ENCODE measurements at regions not wholly inside any gene's neighbourhood (a gene's known extent, or its start where the extent isn't known, plus 50 kb on each side); places are given as distances from the start of the nearest gene placed in this dataset.

DNA sequence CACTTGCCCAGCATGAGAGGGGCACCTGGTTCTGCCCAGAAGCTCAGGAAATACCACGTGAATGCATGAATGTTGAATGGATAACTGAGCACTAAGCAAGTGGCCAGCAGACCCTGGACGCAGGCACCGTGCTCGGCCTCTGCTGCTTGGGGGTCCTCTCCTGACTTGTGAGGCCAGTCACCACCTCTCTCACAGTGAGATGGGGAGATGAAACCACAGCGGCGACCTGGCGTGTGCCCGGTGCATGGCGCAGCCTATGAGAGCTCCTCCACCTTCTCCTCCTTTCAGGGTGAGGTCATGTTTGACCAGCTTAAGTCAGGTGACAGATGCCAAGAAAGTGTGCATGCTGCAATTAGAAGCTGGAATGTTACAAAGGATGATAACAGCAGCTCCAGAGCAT lies 75.5 kb downstream of the HMX1 start:
- no peak for DNase-seq

DNA sequence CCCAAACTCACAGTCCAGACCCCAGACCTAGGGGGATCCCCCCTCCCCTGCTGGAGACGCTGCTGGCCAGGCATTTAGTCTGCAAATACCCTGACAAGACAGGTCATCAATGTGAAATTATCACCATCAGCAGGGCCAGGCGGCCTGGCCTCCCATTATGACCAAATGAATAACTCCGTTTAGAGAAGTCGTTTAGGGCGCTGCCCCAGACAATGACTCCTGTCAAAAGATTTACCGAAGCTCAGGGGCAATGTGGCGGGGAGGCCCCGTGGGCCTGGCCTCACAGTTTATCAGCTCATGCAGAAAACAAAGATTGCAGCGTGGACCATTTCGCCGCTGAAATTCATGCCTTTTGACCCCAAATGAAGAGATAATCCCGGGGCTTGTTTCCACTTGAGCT lies 76.5 kb downstream of the HMX1 start:
- no peak for DNase-seq

DNA sequence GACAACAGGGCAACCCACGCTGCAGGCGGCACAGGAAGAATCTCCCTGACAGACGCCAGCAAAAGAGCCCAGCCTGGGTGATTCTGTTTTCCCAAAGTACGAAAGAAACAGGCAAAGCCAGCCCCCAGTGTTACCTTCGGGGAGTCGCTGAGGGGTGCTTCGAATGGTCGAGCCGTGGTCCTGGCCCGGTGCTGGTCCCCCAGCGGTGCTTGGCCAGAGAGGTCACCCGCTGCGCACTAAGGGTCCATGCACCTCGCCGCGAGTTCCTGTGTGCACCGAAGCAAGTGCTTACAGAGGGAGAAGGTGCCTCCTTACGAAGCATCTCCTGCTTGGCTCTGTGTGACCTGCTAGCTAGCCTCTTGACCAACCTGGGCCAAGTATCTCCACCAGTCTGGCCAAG lies 77.1 kb downstream of the HMX1 start:
- no peak for DNase-seq

DNA sequence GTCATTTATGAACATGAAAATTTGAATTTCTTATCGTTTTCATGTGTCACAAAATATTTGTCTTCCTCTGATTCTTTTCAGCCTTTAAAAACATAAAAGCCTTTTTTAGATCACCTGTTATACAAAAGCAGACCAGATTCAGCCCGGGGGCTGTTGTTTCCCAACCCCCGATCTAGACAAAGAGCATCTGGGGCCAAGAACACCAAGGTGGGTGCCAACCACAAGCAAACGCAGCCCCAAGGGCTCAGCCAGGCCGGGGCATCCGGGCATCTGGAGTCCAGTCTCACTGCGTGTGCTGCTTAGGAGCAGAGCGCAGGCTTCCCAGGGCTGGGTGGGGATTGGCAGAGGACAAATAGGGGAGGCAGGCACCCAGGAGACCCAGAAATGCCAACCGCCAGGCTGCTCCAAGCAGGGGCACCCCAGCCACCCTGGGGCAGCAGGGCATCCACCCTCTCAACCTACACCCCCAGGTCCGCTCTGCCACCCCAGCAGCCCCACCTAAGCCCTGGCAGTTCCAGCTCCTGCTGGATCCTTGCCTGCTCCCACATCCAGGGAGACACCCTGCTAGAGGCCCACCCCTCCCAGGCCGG lies 78.0 kb downstream of the HMX1 start:
- no peak for DNase-seq

DNA sequence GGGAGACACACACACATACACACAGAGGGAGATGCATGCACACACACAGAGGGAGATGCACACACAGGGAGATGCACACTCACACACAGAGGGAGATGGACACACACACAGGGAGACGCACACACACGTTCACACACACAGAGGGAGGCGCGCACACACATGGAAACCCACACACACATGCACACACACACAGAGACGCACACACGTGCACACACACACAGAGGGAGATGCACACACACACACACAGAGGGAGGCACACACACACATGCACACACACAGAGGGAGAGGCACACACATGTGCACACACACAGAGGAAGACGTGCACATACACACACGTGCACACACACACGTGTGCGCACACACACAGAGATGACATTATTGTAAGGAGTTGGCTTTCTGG lies 79.1 kb downstream of the HMX1 start:
- no peak for DNase-seq

DNA sequence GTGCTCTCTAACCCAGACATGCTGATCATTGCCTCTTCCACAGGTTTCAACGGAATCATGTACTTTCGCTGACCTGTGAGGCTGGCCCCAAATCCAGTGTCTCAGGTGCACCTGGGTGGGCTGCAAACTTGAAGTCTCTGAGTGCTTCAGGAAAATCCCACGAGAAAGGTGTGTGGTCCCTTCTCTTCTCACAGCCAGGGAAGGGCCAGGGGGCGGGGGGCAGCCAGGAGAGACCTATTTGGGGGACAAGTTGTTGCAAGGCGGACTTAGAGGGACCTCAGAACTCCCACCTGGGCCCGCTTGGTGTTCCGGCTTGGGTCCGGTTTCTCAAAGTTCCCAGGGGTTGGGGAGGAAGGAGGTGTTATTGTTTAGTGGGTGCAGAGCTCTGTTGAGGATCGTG lies 80.0 kb downstream of the HMX1 start:
- no peak for DNase-seq

DNA sequence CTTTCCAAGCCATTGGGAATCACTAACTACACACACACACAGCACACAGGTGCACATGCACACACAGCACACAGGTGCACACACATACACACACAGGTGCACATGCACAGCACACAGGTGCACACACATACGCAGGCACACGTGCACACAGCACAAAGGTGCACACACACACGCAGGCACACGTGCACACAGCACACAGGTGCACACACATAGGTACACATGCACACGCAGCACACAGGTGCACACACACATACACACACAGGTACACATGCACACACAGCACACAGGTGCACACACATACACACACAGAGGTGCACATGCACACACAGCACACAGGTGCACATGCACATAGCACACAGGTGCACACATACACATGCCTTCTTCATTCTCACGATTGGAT lies 80.9 kb downstream of the HMX1 start:
- DNase-seq, result no peak

DNA sequence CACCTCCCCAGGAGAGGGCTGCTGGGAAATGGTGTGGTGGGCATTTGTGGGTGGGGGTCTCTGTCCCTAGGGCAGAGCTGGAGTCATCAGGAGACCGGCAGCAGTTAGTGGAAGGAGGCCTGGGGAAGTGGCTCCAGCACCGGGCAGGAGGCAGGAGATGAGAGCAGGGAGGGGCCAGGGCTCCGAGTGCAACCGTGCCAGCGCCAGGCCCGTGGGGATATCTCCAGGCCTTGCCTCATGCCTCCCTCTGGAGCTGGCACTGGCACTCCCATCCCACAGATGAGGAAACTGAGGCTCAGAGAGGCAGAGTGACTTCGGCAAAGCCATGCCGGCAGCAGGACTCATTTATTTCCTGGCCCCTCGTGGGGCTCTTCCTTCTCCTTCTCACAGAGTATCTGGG lies 83.5 kb downstream of the HMX1 start:
- no peak for DNase-seq

DNA sequence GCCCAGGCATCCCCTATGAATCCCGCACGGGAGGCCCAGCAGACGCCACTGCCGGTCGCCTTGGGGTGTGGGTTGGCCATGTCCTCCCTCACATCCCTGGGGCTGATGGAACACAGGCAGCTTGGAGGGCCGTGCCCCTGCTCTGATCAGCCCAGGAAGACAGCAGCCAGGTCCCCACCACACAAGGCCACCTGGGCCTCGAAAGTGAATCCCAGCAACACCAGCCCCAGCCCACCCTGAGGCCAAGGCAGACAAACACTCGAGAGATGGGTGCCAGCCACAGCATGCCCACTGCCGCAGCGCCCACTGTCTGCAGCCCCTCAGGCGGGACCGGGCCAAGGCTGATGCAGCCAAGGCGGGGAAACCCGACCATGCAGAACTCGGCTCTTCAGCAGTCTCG lies 85.5 kb downstream of the HMX1 start:
- no peak for DNase-seq

DNA sequence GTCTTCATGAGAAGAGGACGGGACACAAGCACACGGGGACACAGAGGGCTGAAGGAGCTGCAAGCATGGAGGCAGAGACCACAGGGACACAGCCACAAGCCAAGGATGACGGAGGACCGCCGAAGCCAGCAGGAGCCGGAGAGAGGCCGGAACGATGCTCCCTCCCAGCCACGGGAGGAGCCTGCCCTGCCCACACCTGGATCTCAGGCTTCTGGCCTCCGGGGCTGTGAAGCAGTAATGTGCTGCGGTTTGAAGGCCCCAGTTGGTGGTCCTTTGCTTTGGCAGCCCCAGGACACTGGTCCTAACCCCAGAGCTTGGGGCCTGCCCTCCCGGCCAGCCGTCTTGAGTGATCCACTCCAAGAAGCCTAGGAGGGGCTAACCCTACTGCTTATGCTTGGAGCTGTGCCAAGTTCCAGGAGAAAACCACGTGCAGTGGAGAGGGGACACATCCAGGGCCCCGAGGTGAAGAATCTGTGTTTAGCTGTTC lies 85.9 kb downstream of the HMX1 start:
- no peak for DNase-seq

DNA sequence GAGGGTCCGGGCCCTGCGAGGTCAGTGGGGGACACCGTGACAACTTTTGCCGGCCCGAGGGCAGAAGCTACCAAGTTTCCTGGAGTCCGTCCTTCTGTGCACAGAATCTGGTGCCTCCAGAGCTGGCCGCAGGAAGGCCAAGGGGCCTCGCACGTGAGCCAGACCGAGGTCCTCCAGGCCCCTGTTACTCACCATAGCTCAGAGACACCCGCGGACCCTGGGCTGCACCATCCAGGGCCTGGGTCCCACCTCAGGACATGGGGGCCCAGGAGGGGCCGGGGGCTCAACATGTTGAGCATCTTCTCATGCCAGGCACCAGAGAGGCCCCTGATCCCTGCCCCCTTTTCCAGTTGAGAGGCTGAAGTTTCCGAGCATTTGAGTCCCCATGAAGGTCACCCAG lies 87.9 kb downstream of the HMX1 start:
- DNase-seq, result no peak

DNA sequence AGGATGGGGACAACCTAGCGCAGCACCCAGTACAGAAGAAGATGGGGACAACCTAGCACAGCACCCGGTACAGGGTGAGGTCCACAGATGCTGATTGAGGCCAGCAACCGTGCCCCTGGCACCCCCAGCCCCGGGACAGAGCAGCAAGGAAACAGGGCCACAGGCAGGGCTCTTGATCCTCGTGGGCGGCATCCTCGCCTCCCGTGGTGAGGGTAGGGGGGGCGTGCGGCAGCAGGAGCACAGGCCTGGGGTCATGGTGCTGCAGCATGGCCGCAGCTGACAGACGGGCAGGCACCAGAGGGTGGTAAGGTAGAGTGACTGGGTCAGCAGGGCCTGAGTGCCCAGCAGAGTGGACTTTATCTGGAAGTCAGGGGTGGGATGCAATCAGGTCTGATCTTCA lies 89.5 kb downstream of the HMX1 start:
- no peak for DNase-seq

DNA sequence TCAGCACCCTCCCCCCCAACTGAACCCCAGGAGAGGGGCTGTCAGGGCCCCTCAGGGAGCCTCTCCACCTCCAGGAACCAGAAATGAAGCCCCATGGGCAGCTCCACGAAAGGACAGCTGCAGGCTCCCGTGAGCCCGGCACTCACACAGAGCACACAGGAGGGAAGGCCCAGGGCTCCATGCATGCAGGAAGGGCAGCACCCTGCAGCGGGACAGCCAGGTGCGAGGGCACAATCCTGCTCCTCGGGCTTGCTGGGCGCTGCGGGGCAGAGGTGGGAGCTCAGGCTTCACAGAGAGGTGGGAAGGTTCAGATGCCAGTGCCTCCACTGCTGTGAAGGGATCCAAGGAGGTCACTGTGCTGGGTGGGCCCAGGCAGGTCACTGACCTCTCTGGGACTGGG lies 90.0 kb downstream of the HMX1 start:
- no peak for DNase-seq

DNA sequence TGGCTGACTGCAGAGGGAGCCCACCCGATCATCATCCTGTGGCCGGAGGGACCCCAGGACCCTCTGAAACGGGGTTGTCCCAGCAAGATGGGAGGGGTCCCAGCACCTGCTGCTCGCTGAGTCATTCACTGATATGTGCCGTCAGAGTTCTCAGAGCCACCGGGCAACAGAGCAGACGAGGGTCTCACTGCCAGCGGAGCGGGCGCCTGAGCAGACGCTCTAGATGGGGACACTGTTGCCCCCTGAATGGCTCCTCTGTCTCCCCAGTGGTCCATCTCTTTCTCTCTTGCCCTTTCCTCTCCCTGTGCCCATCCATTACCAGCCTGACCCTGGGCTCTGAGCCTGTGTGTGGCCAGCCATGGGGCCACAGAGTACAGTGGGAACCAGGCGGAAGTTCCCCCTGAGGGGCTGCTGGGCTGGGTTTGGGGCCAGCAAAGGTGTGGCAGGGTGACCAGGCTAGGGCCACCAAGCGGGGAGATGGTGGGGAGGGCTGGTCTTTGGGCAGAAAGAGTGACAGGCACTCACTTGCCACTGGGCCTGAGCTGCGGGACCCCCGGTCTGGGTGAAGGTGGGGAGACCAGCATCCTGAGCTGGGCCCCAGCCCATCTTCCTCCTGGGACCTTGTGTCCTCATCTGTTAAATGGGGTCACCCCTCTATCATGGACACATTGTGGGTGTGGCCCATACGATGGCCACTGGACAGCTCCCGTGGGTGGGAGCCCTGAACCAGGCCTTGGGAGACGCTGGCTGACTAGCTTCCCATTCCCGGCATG lies 90.9 kb downstream of the HMX1 start:
- DNase-seq, result no peak

DNA sequence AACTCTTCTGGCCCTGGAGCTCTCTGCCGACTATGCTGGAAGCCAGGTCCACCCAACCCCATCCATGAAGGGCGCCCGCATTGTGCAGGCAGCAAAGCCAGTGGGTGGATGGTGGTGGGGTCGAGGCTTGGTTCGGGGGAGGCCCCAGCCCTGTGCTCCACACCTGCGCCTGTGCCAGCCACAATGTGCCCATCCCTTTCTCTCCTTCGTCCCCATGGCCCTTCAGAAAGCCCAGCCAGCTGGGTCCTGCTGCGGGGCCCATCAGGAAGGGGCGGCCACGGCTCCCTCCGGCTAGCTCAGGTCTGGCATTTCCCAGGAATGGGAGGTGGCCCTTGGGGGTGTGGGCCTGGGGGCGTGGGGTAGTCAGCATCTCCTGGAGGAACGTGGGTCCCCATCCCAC lies 91.6 kb downstream of the HMX1 start:
- no peak for DNase-seq

DNA sequence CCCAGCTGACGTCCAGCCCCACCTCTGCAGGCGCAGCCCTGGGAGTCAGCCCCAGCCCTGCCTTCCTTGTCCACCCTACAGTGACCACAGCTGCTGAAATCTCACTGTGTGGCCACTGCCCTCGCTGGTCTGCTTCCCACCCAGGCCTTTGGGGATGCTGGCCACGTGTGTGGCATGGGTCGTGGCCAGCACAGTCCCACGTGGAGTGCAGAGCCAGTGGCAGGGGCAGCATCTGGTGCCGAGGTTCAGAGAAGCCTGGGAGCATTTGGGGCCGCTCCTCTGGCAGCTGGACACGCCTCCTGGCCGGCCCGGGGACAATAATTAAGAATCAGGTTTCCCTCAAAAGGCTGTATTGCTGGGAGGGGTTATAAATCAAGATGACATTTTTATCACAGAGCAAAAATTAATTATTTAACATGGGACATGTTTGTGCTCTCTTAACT lies 92.1 kb downstream of the HMX1 start:
- no peak for DNase-seq

DNA sequence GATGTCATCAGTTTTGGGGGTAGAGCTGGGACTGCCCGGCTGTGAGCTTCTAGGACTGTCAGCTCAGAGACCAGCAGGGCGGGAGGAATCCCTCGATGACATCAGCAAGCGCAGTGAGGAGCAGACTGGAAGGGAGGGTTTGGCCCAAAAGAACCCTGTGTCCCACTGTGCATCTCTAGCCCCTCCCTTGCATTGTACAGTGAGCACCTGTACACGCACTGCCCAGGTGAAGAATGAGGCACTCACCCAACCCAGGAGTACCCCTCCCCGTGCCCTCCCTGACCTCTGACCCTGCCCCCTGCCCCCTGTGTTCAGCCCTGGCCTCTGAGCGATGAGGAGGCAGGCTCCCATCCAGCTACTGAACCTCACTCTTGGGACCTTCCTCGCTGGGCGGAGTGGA lies 92.9 kb downstream of the HMX1 start:
- no peak for DNase-seq

DNA sequence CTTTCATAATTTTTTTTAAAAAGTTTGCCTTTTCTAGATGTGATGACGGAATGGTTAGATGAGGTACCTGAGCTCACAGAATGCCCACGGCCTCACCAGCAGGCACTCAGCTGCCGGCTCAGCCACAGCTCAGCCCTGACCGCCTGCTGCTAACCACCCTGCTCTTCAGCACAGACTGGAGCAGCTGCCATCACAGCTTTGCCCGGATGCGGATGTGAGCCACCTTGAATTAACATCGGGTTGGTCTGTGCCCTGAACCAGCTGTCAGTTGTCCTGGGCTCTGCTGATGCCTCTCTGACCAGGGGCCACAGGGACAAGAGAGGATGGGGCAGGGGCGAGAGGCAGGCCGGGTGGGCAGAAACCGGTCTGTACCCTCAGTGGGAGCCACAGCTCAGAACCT lies 93.3 kb downstream of the HMX1 start:
- no peak for DNase-seq

DNA sequence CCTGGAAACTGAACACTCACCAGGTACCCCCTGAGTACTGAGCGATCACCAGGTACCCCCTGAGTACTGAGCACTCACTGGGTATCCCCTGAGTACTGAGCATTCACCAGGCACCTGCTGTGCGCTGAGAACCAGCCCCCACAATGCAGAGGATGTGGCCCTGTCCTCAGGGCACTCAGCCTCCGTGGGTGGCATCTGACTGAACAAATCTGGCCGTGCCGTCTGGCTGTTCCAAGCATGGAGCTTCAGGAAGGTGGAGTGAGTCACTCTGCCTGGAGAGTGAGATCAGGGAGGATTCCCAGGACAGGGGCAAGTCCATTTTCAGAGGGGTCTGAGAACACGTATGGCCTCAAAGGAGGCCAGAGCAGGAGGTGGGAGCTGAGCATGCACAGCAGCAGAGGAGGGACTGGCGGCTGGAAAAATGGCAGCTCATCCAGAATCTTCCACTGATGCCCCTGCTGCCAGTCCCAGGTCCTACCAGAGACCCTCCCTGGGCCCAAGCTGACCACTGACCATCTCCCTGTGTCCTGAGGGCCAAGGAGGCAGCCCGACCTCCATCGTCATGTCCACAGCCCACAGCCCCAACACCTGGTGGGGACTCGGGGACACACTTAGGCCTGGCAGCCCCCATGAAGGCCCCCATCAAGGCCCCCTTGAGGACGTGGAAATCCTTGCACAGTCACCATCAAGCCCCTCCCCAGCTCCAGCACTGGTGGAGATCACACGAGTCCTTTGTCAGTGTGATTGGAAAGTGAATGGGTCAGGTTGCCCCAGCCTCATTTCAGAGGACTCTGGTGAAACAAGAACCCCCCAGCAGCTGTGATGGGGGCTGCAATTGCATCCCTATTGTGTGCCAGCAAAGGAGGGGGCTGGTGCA lies 94.1 kb downstream of the HMX1 start:
- DNase-seq, result no peak

DNA sequence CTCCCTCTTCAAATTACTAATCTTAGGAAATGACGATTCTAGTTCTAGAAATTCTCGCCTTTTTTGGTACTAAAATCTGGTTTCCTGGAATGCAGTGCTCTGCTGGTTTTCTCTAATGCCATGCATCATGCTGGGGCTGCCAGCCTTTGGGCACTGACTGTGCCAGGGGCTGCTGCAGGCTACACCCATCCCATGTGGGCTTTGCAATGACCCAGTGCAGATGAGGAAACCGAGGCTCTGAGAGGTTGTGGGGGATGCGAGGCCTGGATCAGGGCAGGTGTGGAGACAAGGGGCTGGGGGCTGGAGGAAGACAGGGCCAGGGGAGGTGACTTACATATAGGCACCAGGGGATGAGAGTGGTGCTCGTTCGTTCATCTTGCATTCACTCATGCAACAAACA lies 95.3 kb downstream of the HMX1 start:
- DNase-seq, result no peak

DNA sequence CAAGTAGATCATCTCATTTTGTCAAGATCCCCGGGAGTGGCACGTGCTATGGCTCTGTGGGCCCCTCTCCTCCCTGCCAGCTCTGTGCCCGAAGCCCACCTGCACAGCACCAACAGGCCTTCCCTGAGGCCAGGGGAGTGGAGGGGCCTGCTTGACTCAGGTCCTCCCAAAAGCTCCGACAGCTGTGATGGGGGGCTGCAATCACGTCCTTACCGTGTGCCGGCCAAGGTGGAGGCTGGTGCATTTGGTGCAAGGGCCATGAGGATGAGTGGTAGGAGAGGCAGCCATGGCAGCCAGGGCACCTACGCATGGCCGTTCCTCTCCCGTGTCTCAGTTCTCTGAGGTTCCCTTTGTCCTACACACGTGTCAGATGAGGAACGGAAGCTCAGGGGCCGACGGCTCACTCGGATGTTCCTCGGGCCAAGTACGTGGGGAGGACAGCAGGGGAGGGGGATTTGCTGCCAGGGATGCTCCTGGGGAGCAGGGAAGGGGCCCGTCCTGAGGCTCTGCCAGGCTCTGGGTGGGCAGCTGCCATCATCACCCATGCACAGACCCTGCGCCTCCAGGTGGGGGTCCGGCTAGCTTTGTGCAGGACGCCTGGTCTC lies 95.8 kb downstream of the HMX1 start:
- no peak for DNase-seq

DNA sequence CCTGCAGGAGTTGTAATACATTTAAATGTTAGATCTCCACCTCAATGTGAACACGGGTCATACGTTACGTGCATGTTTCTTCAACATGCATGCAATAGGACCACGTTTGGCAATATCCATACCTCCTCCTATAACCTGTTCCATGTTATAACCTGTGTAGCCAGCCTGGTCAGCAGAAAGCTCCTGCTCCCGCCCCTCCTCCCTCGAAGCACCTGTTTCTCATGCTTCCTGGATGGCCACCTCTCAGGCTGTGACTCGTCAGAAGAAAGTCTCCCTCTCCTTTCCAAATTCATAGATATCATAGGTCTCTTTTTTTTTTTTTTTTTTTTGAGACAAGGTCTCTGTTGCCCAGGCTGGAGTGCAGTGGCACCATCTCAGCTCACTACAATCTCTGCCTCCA lies 96.5 kb downstream of the HMX1 start:
- DNase-seq, result no peak

DNA sequence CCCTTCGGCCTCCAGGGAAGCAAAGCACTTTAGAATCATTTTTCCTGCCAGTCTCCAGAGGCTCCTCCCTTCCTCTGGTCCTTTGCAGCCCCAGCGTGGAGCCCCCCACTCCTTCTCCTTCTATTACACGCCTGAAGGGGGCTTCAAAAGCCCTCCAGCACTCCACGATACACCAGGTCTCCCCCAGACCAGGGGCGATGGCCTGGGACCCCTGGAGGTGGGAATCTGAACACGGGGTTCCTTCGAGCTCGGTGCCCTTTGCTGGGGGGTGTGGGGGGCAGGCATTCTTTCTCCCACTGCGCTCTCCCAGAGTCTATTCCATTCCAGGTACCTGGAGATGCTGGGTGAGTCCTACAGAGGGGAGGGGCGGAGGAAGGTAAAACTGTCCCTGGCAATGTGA lies 97.6 kb downstream of the HMX1 start:
- DNase-seq, result no peak
